Large intestine (tissue), 3 donors: ENCODE measurements at regions not wholly inside any gene's neighbourhood (a gene's known extent, or its start where the extent isn't known, plus 50 kb on each side); places are given as distances from the start of the nearest gene placed in this dataset.

Experiments
- DNase-seq, 2 donors: peaks; one replicate each; pipeline versions ENCODE4 v3.0.0 to v3.0.0-alpha.2; 2013
- H3K27ac ChIP-seq: one replicate; pipeline ENCODE4 v1.5.1; 2013; ENCODE audit warnings: low read length
- H3K27me3 ChIP-seq: 2 replicates; pipeline ENCODE4 v1.6.1; 2013; ENCODE audit warnings: low read length; ENCODE audit not compliant: control insufficient read depth, insufficient read depth
- H3K36me3 ChIP-seq: 2 replicates; pipeline ENCODE4 v1.6.1; 2013; ENCODE audit warnings: low read length; ENCODE audit not compliant: control insufficient read depth, insufficient read depth
- H3K4me1 ChIP-seq: one replicate; pipeline ENCODE4 v1.6.1; 2013; ENCODE audit warnings: low read length; ENCODE audit not compliant: control insufficient read depth, insufficient read depth
- H3K4me3 ChIP-seq: one replicate; pipeline ENCODE4 v1.5.1; 2013; ENCODE audit warnings: low read length
- H3K9me3 ChIP-seq: one replicate; pipeline ENCODE4 v1.6.1; 2013; ENCODE audit warnings: mild to moderate bottlenecking, low read depth, low read length, moderate library complexity; ENCODE audit not compliant: control insufficient read depth
- WGBS: methylation state at CpG from one replicate; pipeline ENCODE4 v1.1.5; 2013; ENCODE audit warnings: low lambda C conversion rate; ENCODE audit not compliant: insufficient coverage; 5-methylcytosine and 5-hydroxymethylcytosine counted together

- no CpG with 5 or more reads among the region's 17 CpGs for WGBS
Observed at GRCh38 chr2:238726670-238727584, 121.0 kb upstream of the TWIST2 start.

DNA sequence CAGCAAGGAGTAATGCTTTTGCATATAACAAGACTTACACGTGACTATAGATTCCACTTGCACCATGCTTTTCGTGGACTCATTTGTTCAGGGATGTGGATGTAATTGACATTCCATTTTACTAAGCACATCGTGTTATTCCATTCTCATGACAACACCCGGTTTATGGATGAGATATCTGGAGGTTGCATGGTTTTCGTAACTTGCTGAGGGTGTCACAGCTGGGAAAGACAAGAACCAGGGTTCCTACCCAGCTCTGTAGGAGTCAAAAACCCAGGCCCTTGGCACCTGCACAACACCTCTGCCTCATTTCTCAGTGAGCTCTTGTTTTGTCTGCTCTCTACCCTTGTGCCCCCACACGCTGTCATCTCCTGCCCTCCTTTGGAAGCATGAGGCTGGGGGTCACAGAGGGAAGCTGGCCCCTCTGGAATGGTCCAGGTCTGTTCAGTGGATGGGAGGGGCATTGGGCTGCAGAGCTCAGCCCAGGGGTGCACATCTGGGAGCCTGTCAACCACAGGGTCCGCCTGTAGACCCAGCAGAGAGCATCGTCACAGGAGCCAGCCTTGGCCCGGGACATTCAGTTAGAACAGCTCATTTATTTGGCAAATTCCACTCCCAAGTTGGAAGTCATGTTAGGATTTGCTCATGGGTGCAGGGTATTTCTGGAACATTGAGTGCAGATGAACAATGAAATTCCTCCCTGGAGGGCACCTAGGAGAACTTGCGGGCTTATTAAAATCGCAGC, 120.1 kb upstream of the TWIST2 start:
- Histone ChIP-seq H3K27me3 (no peaks in the 10 kb centered on the region), H3K27ac (peak overlapping the region; percentile 30), H3K4me1 (peaks cover 3% of the 10 kb centered on the region), H3K9me3 (peaks cover 3% of the 10 kb centered on the region), H3K36me3 (no peaks in the 10 kb centered on the region), H3K4me3 (no peak overlapping the region)
- WGBS = 90% methylated on average over 2 of the region's 11 CpGs
- peak in 1 of 2 donors; percentile 17 for DNase-seq

More at GRCh38 chr2:238726670-238727584, 121.0 kb upstream of the TWIST2 start:
- Histone ChIP-seq H3K27me3 (no peaks in the 10 kb centered on the region), H3K4me1 (peaks cover 3% of the 10 kb centered on the region), H3K27ac (peak overlapping the region; percentile 30), H3K36me3 (no peaks in the 10 kb centered on the region), H3K9me3 (peaks cover 4% of the 10 kb centered on the region), H3K4me3 (no peak overlapping the region)
- no peak for DNase-seq

DNA sequence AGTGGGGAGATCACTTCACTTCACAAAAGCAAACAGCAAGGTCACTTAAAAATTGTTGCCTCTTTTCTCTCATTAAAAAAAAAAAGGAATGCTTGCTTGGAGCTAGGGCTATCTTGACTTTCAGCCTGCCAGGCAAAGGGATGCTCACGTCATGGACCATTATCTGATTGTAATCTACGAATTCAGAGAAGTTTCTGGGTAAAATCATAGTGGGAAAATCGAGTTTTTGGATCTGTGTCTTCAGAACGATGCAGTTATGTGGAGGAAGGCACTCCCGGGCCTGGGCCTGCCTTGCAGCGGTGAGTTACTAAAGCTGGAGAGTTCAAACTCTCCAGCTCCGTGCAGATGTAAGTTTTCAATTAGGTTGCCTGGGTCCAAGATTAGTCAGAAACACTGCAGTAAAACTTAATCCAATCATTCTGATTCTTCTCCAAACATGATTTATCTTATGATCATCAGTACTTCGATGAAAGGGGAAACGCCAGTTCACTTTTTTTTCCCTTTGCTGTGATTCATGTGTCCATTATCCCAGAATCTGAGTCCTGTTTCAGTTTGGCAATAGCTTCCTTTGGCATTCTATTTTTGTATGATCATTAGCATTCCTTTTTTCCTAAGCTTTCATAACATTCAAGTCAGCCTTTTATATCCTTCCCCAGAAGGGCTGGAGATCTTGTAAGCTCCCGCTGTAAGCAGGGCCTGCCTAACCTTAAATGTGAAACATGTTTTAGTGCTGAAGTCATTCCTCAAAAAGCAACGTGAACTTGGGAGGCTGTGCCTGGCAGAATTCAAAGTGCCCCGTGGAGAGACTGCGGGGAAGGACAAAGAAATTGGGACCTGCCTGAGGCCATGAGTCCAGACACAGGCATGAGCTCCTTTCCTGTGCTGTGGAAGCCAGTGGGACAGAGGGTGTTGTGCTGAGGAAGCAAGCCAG, 119.3 kb upstream of the TWIST2 start:
- Histone ChIP-seq H3K27ac (peak overlapping the region; percentile 76), H3K4me1 (peaks cover 3% of the 10 kb centered on the region), H3K36me3 (no peaks in the 10 kb centered on the region), H3K27me3 (no peaks in the 10 kb centered on the region), H3K9me3 (no peaks in the 10 kb centered on the region), H3K4me3 (no peak overlapping the region)
- peak; percentile 25 to 48 for DNase-seq
- 44% methylated on average over 3 of the region's 13 CpGs for WGBS

GRCh38 chr2:238729261-238729935, 118.5 kb upstream of the TWIST2 start:
- DNase-seq = no peak
- Histone ChIP-seq H3K27me3 (no peaks in the 10 kb centered on the region), H3K27ac (peak overlapping the region; percentile 76), H3K36me3 (no peaks in the 10 kb centered on the region), H3K4me3 (no peak overlapping the region), H3K4me1 (peaks cover 3% of the 10 kb centered on the region), H3K9me3 (no peaks in the 10 kb centered on the region)
- no CpG with 5 or more reads among the region's 11 CpGs for WGBS

GRCh38 chr2:238730001-238730669, 117.8 kb upstream of the TWIST2 start:
- H3K9me3 ChIP-seq = no peaks in the 10 kb centered on the region
- H3K36me3 ChIP-seq = no peaks in the 10 kb centered on the region
- H3K27me3 ChIP-seq = no peaks in the 10 kb centered on the region
- no peak overlapping the region for H3K27ac ChIP-seq
- DNase-seq = no peak
- H3K4me1 ChIP-seq = peaks cover 3% of the 10 kb centered on the region
- no peak overlapping the region for H3K4me3 ChIP-seq
- no CpG with 5 or more reads among the region's 17 CpGs for WGBS

DNA sequence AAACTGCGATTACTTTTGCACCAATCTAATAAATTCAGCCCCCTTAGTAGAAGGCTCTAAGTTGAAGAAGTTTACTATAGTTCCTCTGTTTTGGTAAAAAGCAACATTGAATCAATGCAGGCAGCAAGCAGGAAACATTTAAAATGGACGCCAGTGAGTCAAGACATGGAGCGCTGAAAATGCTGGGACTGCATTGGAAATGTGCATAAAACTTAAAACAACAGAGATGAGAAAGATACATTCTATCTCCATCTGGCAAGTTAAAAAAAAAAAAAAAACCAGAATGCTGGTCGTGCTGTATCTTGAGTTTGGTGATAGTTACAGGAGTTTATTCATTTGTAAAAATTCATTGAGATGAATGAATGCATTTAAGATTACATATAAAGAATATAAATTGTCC, 117.0 kb upstream of the TWIST2 start:
- no peak for DNase-seq
- H3K9me3 ChIP-seq = no peaks in the 10 kb centered on the region
- H3K4me3 ChIP-seq = no peak overlapping the region
- H3K36me3 ChIP-seq = no peaks in the 10 kb centered on the region
- WGBS = no CpG with 5 or more reads among the region's 4 CpGs
- H3K27ac ChIP-seq = no peak overlapping the region
- H3K4me1 ChIP-seq = peaks cover 3% of the 10 kb centered on the region
- H3K27me3 ChIP-seq = no peaks in the 10 kb centered on the region

DNA sequence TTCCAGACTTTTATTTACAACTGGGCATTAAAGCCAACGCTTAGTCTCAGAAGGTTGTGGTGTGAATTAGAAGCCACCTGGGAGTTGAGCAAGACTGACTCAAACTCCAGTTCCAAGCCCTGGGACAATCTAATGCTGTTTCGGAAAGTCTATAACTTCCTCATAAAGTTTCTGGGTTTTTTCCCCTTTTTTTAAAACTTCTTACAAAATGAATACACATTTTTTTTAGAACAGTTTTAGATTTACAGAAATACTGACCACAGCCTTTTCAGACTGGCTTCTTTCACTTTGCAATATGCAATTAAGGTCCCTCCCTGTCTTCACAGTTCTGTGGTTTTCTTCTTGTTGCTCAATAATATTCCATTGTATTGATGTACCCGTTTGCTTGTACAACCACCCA, 115.9 kb upstream of the TWIST2 start:
- Histone ChIP-seq H3K27ac (no peak overlapping the region), H3K36me3 (no peaks in the 10 kb centered on the region), H3K9me3 (no peaks in the 10 kb centered on the region), H3K4me3 (no peak overlapping the region), H3K4me1 (peaks cover 3% of the 10 kb centered on the region), H3K27me3 (no peaks in the 10 kb centered on the region)
- WGBS = no CpG with 5 or more reads among the region's 3 CpGs
- DNase-seq = no peak

DNA sequence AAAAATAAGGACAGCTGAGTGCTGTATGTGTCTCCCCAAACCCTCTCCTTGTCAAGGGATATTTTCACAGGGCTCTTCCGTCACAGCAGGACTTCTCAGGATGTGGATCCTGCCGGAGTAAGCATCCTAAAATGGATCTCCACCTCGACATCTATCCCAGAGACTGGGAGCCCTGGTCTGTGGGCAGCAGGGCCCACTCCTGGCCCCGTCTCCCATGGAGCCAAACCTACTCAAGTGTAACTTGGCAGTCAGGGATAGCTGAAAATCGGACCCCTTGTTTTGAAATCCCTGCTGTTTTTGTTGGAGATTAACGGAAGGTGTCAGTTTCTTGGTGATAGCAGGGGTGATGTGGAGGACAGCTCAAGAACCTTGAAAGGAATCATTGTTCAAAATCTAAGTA, 109.0 kb upstream of the TWIST2 start:
- no peak for DNase-seq
- Histone ChIP-seq H3K4me1 (no peaks in the 10 kb centered on the region), H3K27me3 (no peaks in the 10 kb centered on the region), H3K4me3 (no peak overlapping the region), H3K36me3 (no peaks in the 10 kb centered on the region), H3K27ac (no peak overlapping the region), H3K9me3 (no peaks in the 10 kb centered on the region)
- WGBS = 100% methylated on average over 1 of the region's 6 CpGs

- H3K27ac ChIP-seq = no peak overlapping the region
- WGBS = 100% methylated on average over 1 of the region's 5 CpGs
- H3K4me3 ChIP-seq = no peak overlapping the region
- no peak for DNase-seq
- no peaks in the 10 kb centered on the region for H3K27me3 ChIP-seq
- no peaks in the 10 kb centered on the region for H3K4me1 ChIP-seq
- H3K36me3 ChIP-seq = no peaks in the 10 kb centered on the region
- H3K9me3 ChIP-seq = no peaks in the 10 kb centered on the region
Observed at GRCh38 chr2:238739668-238740067, 108.2 kb upstream of the TWIST2 start.
